ENCODE measurements at regions not wholly inside any gene's neighbourhood (a gene's known extent, or its start where the extent isn't known, plus 50 kb on each side); places are given as distances from the start of the nearest gene placed in this dataset.

GRCh38 chr7:24457219-24457558, 116.1 kb upstream of the PALS2 start:
- CTCF ChIA-PET: no interaction called here
- TF ChIP-seq HDGF (IDR thresholded peaks at IDR 0.05; ENCODE audit: borderline replicate concordance): no peak
- no peak for TF ChIP-seq L3MBTL2 (conservative IDR thresholded peaks at IDR 0.05)
- TF ChIP-seq LEF1 (IDR thresholded peaks at IDR 0.05; ENCODE audit: borderline replicate concordance): no peak
- no peak for TF ChIP-seq BHLHE40 (IDR thresholded peaks at IDR 0.05; ENCODE audit: borderline replicate concordance)
- no peak for TF ChIP-seq NFRKB (IDR thresholded peaks at IDR 0.05)
- no peak for TF ChIP-seq ZNF384 (IDR thresholded peaks at IDR 0.05)
- no peak for TF ChIP-seq ELF4 (IDR thresholded peaks at IDR 0.05)
- TF ChIP-seq CTBP1 (IDR thresholded peaks at IDR 0.05; ENCODE audit: borderline replicate concordance): no peak
- TF ChIP-seq SUZ12 (IDR thresholded peaks at IDR 0.05): no peak
- no peak for TF ChIP-seq ARNT (IDR thresholded peaks at IDR 0.05)
- no peak for TF ChIP-seq FOXM1 (IDR thresholded peaks at IDR 0.05; ENCODE audit: borderline replicate concordance)
- TF ChIP-seq PKNOX1 (IDR thresholded peaks at IDR 0.05): no peak
- no peak for TF ChIP-seq FOXK2 (IDR thresholded peaks at IDR 0.05)
- no peak for TF ChIP-seq TARDBP (IDR thresholded peaks at IDR 0.05)
- no peak for TF ChIP-seq SP1 (IDR thresholded peaks at IDR 0.05)
- no peak for TF ChIP-seq FOXA1 (IDR thresholded peaks at IDR 0.05)
- no peak for DNase-seq (ENCODE audit: extremely low spot score)
- POLR2A ChIA-PET: no interaction called here

- DNase-seq (ENCODE audit: extremely low spot score): no peak
- CTCF ChIA-PET: no interaction called here
- TF ChIP-seq TARDBP (IDR thresholded peaks at IDR 0.05) (no peak), HDGF (IDR thresholded peaks at IDR 0.05; ENCODE audit: borderline replicate concordance) (no peak)
- POLR2A ChIA-PET: no interaction called here
Observed at GRCh38 chr7:24462117-24462516, 111.1 kb upstream of the PALS2 start.

- TF ChIP-seq ZNF384 (IDR thresholded peaks at IDR 0.05) (no peak), CTBP1 (IDR thresholded peaks at IDR 0.05; ENCODE audit: borderline replicate concordance) (no peak), L3MBTL2 (conservative IDR thresholded peaks at IDR 0.05) (no peak), PKNOX1 (IDR thresholded peaks at IDR 0.05) (no peak), ELF4 (IDR thresholded peaks at IDR 0.05) (no peak), SP1 (IDR thresholded peaks at IDR 0.05) (no peak), FOXA1 (IDR thresholded peaks at IDR 0.05) (no peak), ARNT (IDR thresholded peaks at IDR 0.05) (no peak), LEF1 (IDR thresholded peaks at IDR 0.05; ENCODE audit: borderline replicate concordance) (no peak), BHLHE40 (IDR thresholded peaks at IDR 0.05; ENCODE audit: borderline replicate concordance) (no peak), NFRKB (IDR thresholded peaks at IDR 0.05) (no peak), SUZ12 (IDR thresholded peaks at IDR 0.05) (no peak)
- ChIA-PET CTCF (interaction anchor here (1.1 kb wide), 1 partner anchor 13 kb away, joined by 3 read pairs; no protein-coding TSS in a partner anchor), POLR2A (interaction anchor here (1.1 kb wide), 1 partner anchor 13 kb away, joined by 3 read pairs; no protein-coding TSS in a partner anchor)
Observed at GRCh38 chr7:24462984-24463383, 110.3 kb upstream of the PALS2 start.

GRCh38 chr7:24463474-24463873, 109.8 kb upstream of the PALS2 start:
- POLR2A ChIA-PET: interaction anchor here (1.1 kb wide), 1 partner anchor 12 kb away, joined by 3 read pairs; no protein-coding TSS in a partner anchor

More at GRCh38 chr7:24462984-24463383, 110.3 kb upstream of the PALS2 start:
- no peak for DNase-seq (ENCODE audit: extremely low spot score)

GRCh38 chr7:24464861-24465260, 108.4 kb upstream of the PALS2 start:
- ChIA-PET POLR2A (no interaction called here), CTCF (interaction anchor here (0.5 kb wide), 1 partner anchor 17 kb away, joined by 5 read pairs; no protein-coding TSS in a partner anchor)
- no peak for DNase-seq (ENCODE audit: extremely low spot score)
- TF ChIP-seq ELF4 (IDR thresholded peaks at IDR 0.05) (no peak), PKNOX1 (IDR thresholded peaks at IDR 0.05) (no peak), SP1 (IDR thresholded peaks at IDR 0.05) (no peak), FOXK2 (IDR thresholded peaks at IDR 0.05) (no peak), L3MBTL2 (conservative IDR thresholded peaks at IDR 0.05) (no peak), SUZ12 (IDR thresholded peaks at IDR 0.05) (no peak), NFRKB (IDR thresholded peaks at IDR 0.05) (no peak), LEF1 (IDR thresholded peaks at IDR 0.05; ENCODE audit: borderline replicate concordance) (no peak), CTBP1 (IDR thresholded peaks at IDR 0.05; ENCODE audit: borderline replicate concordance) (no peak), BHLHE40 (IDR thresholded peaks at IDR 0.05; ENCODE audit: borderline replicate concordance) (no peak), ARNT (IDR thresholded peaks at IDR 0.05) (no peak), TARDBP (IDR thresholded peaks at IDR 0.05) (no peak), FOXA1 (IDR thresholded peaks at IDR 0.05) (no peak), FOXM1 (IDR thresholded peaks at IDR 0.05; ENCODE audit: borderline replicate concordance) (no peak), ZNF384 (IDR thresholded peaks at IDR 0.05) (no peak)

More at GRCh38 chr7:24463474-24463873, 109.8 kb upstream of the PALS2 start:
- TF ChIP-seq TARDBP (IDR thresholded peaks at IDR 0.05): no peak
- TF ChIP-seq ELF4 (IDR thresholded peaks at IDR 0.05): no peak
- no peak for TF ChIP-seq NFRKB (IDR thresholded peaks at IDR 0.05)
- TF ChIP-seq ARNT (IDR thresholded peaks at IDR 0.05): no peak
- no peak for TF ChIP-seq ZNF384 (IDR thresholded peaks at IDR 0.05)
- TF ChIP-seq CTBP1 (IDR thresholded peaks at IDR 0.05; ENCODE audit: borderline replicate concordance): no peak
- TF ChIP-seq FOXA1 (IDR thresholded peaks at IDR 0.05): no peak
- no peak for TF ChIP-seq BHLHE40 (IDR thresholded peaks at IDR 0.05; ENCODE audit: borderline replicate concordance)
- TF ChIP-seq FOXK2 (IDR thresholded peaks at IDR 0.05): no peak
- no peak for TF ChIP-seq SP1 (IDR thresholded peaks at IDR 0.05)
- TF ChIP-seq SUZ12 (IDR thresholded peaks at IDR 0.05): no peak
- TF ChIP-seq FOXM1 (IDR thresholded peaks at IDR 0.05; ENCODE audit: borderline replicate concordance): no peak
- TF ChIP-seq L3MBTL2 (conservative IDR thresholded peaks at IDR 0.05): no peak
- no peak for TF ChIP-seq HDGF (IDR thresholded peaks at IDR 0.05; ENCODE audit: borderline replicate concordance)
- no peak for TF ChIP-seq PKNOX1 (IDR thresholded peaks at IDR 0.05)
- no peak for TF ChIP-seq LEF1 (IDR thresholded peaks at IDR 0.05; ENCODE audit: borderline replicate concordance)
- DNase-seq (ENCODE audit: extremely low spot score): no peak
- CTCF ChIA-PET: interaction anchor here (1.1 kb wide), 1 partner anchor 12 kb away, joined by 3 read pairs; no protein-coding TSS in a partner anchor
